ENCODE measurements at regions not wholly inside any gene's neighbourhood (a gene's known extent, or its start where the extent isn't known, plus 50 kb on each side); places are given as distances from the start of the nearest gene placed in this dataset.

DNA sequence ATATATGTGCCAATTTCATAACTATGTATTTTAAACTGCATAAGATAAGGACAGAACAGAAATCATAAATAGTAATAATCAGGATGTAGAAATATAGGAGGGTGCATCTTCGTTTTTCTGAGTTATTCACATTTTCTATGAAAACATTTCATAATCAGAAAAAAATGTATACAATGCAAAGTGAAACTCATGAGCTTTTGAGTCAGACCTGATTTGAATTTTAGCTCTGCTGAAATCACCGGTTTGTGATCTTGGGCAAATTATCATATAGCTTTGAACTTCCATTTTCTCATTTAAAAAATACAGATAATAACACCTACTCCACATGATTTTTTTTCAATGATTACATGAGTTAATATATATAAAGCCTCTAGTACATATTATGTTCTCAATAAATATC is 106.9 kb downstream of the KDR start:
- no peaks in the 10 kb centered on the region for H3K9me3 ChIP-seq
- H3K4me3 ChIP-seq (ENCODE audit: low read depth, low read length): no peak overlapping the region
- H3K27me3 ChIP-seq: no peaks in the 10 kb centered on the region
- TF ChIP-seq CTCF (IDR thresholded peaks at IDR 0.05; ENCODE audit: low read depth, low read length): no peak
- H3K4me1 ChIP-seq: no peaks in the 10 kb centered on the region
- no peak for DNase-seq
- H3K36me3 ChIP-seq: no peaks in the 10 kb centered on the region

GRCh38 chr4:55017406-55017805 is 108.0 kb downstream of the KDR start:
- H3K36me3 ChIP-seq: no peaks in the 10 kb centered on the region
- no peak for DNase-seq
- H3K4me3 ChIP-seq (ENCODE audit: low read depth, low read length): no peak overlapping the region
- no peaks in the 10 kb centered on the region for H3K27me3 ChIP-seq
- no peaks in the 10 kb centered on the region for H3K4me1 ChIP-seq
- no peak for TF ChIP-seq CTCF (IDR thresholded peaks at IDR 0.05; ENCODE audit: low read depth, low read length)
- no peaks in the 10 kb centered on the region for H3K9me3 ChIP-seq

DNA sequence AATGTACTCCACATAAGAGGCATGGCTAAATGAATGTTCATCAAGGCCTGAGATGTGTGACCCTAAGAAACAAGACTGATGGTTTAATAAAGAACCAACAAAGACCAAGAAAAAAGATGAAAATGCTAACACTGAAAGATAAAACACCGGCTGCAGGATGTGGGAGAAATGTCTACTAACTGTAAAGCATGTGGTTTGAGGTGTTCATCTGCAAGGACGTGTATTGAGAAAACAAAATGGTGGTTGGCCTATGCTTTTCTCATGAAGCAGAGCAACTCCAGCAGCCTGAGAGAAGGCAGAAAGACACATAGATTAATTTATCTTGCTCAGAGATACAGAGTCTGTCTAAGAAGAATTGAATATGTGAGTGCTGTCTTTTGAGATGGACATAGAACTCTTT is 109.3 kb downstream of the KDR start:
- TF ChIP-seq CTCF (IDR thresholded peaks at IDR 0.05; ENCODE audit: low read depth, low read length): no peak
- Histone ChIP-seq H3K9me3 (no peaks in the 10 kb centered on the region), H3K4me3 (ENCODE audit: low read depth, low read length) (no peak overlapping the region), H3K4me1 (no peaks in the 10 kb centered on the region), H3K27me3 (no peaks in the 10 kb centered on the region), H3K36me3 (no peaks in the 10 kb centered on the region)
- no peak for DNase-seq

DNA sequence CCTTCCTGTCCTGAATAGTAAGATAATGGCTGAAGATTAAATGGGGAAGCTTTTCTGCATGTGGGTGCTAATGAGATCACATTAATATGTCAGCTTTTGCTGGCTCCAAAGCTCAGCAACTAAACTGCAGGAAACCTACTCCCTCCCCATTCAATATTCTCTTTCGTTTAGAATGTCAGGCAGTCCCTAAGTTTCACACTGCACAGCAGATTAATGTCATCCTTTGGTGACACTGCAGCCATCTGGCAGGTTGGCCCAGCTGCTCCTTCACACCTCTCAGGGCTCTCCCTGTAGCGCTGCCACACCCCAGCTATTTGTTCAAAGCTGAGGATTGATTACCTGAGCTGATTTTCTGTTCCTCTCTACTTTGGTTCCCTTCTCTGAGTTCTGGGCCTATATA is 110.5 kb downstream of the KDR start:
- no peak overlapping the region for H3K4me3 ChIP-seq (ENCODE audit: low read depth, low read length)
- no peak for DNase-seq
- TF ChIP-seq CTCF (IDR thresholded peaks at IDR 0.05; ENCODE audit: low read depth, low read length): no peak
- H3K27me3 ChIP-seq: no peaks in the 10 kb centered on the region
- no peaks in the 10 kb centered on the region for H3K4me1 ChIP-seq
- H3K36me3 ChIP-seq: no peaks in the 10 kb centered on the region
- no peaks in the 10 kb centered on the region for H3K9me3 ChIP-seq

- Histone ChIP-seq H3K4me1 (no peaks in the 10 kb centered on the region), H3K4me3 (ENCODE audit: low read depth, low read length) (no peak overlapping the region), H3K27me3 (no peaks in the 10 kb centered on the region), H3K9me3 (no peaks in the 10 kb centered on the region), H3K36me3 (no peaks in the 10 kb centered on the region)
- no peak for TF ChIP-seq CTCF (IDR thresholded peaks at IDR 0.05; ENCODE audit: low read depth, low read length)
- no peak for DNase-seq
These were observed 111.9 kb downstream of the KDR start for GRCh38 chr4:55013431-55013955.

DNA sequence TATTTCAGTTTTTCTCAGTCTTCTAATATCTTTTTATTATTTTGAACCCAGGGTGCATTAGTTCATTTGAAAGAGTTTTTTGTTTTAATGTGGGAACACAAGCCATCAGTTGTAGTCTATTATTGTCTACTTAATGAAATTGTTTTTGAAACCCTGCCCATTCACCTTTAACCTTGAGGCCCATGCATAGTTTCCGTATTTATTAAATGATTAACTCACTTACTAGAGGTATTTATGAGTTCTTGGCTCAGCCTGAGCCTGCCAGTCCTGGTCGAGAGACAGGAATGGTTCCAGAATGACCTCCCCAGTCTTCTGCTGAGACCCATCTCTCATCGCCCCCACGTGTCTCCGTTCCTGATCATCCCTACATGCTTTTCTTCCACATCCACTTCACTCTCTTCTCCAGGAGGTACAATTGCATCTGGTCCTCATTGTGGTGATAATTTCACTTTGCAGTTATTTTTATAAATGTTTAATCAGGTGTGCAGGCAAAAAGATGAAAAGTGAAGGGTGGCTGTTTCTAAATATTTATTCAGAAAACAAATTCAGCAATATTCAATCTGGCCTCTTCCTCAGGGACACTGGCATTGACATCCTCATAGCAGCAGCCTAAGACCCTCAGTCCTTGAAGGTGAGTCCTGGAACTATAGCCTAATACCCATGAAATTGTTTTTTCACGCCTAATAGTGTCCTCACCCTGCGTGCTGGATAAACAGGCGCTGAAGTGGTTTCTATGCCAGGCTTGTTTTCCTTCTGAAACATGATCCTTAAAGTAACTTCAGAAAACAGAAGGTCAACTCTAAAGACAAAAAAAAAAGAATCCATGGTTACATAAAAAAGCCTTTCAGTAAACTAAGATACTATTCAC is 112.8 kb downstream of the KDR start:
- no peaks in the 10 kb centered on the region for H3K9me3 ChIP-seq

More for the DNA sequence above, 112.8 kb downstream of the KDR start:
- Histone ChIP-seq H3K36me3 (no peaks in the 10 kb centered on the region), H3K4me3 (ENCODE audit: low read depth, low read length) (no peak overlapping the region), H3K27me3 (no peaks in the 10 kb centered on the region), H3K4me1 (no peaks in the 10 kb centered on the region)
- TF ChIP-seq CTCF (IDR thresholded peaks at IDR 0.05; ENCODE audit: low read depth, low read length): no peak
- DNase-seq: no peak

Measured in BE2C (cell line).